ENCODE measurements at regions not wholly inside any gene's neighbourhood (a gene's known extent, or its start where the extent isn't known, plus 50 kb on each side); places are given as distances from the start of the nearest gene placed in this dataset.
A peak's percentile ranks its signal among the peaks of the same experiment; 100 is the strongest.

GRCh38 chr6:4192627-4193026 lies 57.3 kb upstream of the ECI2 start:
- Mint-ChIP-seq H3K4me3 (ENCODE audit: unreplicated experiment) (peak overlapping the region; percentile 12), H3K36me3 (ENCODE audit: low read depth, unreplicated experiment) (peaks cover 17% of the 10 kb centered on the region), H3K27ac (ENCODE audit: unreplicated experiment) (no peak overlapping the region), H3K9me3 (ENCODE audit: unreplicated experiment) (no peaks in the 10 kb centered on the region), H3K27me3 (ENCODE audit: unreplicated experiment) (peaks cover 2% of the 10 kb centered on the region), H3K4me1 (ENCODE audit: unreplicated experiment) (peaks cover 8% of the 10 kb centered on the region)
- TF ChIP-seq, protein P1, sequence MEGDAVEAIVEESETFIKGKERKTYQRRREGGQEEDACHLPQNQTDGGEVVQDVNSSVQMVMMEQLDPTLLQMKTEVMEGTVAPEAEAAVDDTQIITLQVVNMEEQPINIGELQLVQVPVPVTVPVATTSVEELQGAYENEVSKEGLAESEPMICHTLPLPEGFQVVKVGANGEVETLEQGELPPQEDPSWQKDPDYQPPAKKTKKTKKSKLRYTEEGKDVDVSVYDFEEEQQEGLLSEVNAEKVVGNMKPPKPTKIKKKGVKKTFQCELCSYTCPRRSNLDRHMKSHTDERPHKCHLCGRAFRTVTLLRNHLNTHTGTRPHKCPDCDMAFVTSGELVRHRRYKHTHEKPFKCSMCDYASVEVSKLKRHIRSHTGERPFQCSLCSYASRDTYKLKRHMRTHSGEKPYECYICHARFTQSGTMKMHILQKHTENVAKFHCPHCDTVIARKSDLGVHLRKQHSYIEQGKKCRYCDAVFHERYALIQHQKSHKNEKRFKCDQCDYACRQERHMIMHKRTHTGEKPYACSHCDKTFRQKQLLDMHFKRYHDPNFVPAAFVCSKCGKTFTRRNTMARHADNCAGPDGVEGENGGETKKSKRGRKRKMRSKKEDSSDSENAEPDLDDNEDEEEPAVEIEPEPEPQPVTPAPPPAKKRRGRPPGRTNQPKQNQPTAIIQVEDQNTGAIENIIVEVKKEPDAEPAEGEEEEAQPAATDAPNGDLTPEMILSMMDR (IDR thresholded peaks at IDR 0.05; ENCODE audit: unreplicated experiment), result no peak
- no peak for DNase-seq (ENCODE audit: low spot score)

DNA sequence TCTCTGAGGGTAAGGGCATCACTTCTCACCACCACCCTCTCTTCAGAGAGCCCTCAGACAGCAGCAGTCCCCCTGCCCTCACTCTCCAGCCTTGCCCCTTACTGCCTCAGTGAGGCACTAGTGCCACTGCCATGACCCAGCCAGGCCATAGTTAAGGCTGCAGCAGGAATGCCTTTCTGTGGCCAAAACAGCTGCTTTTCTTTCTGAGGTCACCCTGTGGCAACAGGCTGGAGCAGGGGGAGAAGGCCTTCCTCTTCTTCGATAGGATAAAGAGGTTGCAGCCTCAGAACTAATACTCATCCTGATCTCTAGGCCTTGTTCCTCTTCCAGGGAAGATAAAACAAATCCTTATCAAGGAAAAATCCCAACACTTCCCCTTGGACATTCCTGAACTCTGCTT lies 56.8 kb upstream of the ECI2 start:
- Mint-ChIP-seq H3K4me1 (ENCODE audit: unreplicated experiment) (peaks cover 8% of the 10 kb centered on the region), H3K27ac (ENCODE audit: unreplicated experiment) (no peak overlapping the region), H3K4me3 (ENCODE audit: unreplicated experiment) (no peak overlapping the region), H3K27me3 (ENCODE audit: unreplicated experiment) (peaks cover 2% of the 10 kb centered on the region), H3K36me3 (ENCODE audit: low read depth, unreplicated experiment) (peaks cover 17% of the 10 kb centered on the region), H3K9me3 (ENCODE audit: unreplicated experiment) (no peaks in the 10 kb centered on the region)
- TF ChIP-seq, protein P1 (IDR thresholded peaks at IDR 0.05; ENCODE audit: unreplicated experiment), result no peak
- DNase-seq (ENCODE audit: low spot score), result no peak

DNA sequence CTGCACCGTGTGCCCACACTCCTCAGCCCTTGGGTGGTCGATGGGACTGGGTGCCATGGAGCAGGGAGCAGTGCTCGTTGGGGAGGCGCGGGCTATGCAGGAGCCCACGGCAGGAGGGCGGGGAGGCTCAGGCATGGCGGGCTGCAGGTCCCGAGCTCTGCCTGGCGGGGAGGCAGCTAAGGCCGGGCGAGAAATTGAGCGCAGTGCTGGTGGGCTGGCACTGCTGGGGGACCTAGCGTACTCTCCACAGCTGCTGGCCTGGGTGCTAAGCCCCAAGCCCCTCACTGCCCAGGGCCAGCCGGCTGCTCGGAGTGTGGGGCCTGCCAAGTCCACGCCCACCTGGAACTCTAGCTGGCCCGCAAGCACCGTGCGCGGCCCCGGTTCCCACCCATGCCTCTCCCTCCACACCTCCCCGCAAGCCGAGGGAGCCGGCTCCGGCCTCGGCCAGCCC lies 55.9 kb upstream of the ECI2 start:
- Mint-ChIP-seq H3K9me3 (ENCODE audit: unreplicated experiment) (no peaks in the 10 kb centered on the region), H3K36me3 (ENCODE audit: low read depth, unreplicated experiment) (peaks cover 17% of the 10 kb centered on the region), H3K4me1 (ENCODE audit: unreplicated experiment) (peaks cover 7% of the 10 kb centered on the region), H3K4me3 (ENCODE audit: unreplicated experiment) (no peak overlapping the region), H3K27me3 (ENCODE audit: unreplicated experiment) (peaks cover 2% of the 10 kb centered on the region), H3K27ac (ENCODE audit: unreplicated experiment) (no peak overlapping the region)
- TF ChIP-seq, protein P1 (IDR thresholded peaks at IDR 0.05; ENCODE audit: unreplicated experiment), result no peak
- DNase-seq (ENCODE audit: low spot score), result no peak

GRCh38 chr6:4189249-4189648 lies 53.9 kb upstream of the ECI2 start:
- TF ChIP-seq, protein P1 (IDR thresholded peaks at IDR 0.05; ENCODE audit: unreplicated experiment), result no peak
- Mint-ChIP-seq H3K27ac (ENCODE audit: unreplicated experiment) (no peak overlapping the region), H3K27me3 (ENCODE audit: unreplicated experiment) (peaks cover 2% of the 10 kb centered on the region), H3K36me3 (ENCODE audit: low read depth, unreplicated experiment) (peaks cover 26% of the 10 kb centered on the region), H3K4me1 (ENCODE audit: unreplicated experiment) (peaks cover 3% of the 10 kb centered on the region), H3K9me3 (ENCODE audit: unreplicated experiment) (no peaks in the 10 kb centered on the region), H3K4me3 (ENCODE audit: unreplicated experiment) (no peak overlapping the region)
- DNase-seq (ENCODE audit: low spot score), result no peak

DNA sequence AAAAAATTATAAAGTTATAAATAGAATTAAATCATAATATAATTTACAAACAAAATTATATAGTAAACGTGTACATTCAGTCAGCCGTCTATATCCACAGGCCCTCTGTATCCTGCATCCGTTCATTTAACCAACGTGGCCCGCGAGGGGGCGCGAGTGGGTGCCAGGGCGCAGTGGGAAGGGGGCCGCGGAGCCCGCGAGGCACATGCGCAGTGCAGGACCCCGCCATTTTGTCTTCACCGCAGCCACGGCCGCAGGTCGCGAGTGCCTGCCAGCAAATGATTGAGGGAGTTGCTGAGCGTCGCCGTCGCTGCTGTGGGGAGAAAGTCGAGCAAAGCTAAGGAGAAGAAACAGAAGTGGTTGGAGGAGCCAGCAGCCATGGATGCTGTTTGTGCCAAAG lies 53.4 kb upstream of the ECI2 start:
- Mint-ChIP-seq H3K9me3 (ENCODE audit: unreplicated experiment) (no peaks in the 10 kb centered on the region), H3K36me3 (ENCODE audit: low read depth, unreplicated experiment) (peaks cover 26% of the 10 kb centered on the region), H3K27ac (ENCODE audit: unreplicated experiment) (no peak overlapping the region), H3K27me3 (ENCODE audit: unreplicated experiment) (peaks cover 2% of the 10 kb centered on the region), H3K4me3 (ENCODE audit: unreplicated experiment) (no peak overlapping the region), H3K4me1 (ENCODE audit: unreplicated experiment) (peaks cover 3% of the 10 kb centered on the region)
- DNase-seq (ENCODE audit: low spot score), result no peak
- TF ChIP-seq, protein P1 (IDR thresholded peaks at IDR 0.05; ENCODE audit: unreplicated experiment), result no peak

All from endothelial cell (in vitro differentiated cells).